Calu3 (cell line): ENCODE measurements at regions not wholly inside any gene's neighbourhood (a gene's known extent, or its start where the extent isn't known, plus 50 kb on each side); places are given as distances from the start of the nearest gene placed in this dataset.

Experiments used
- BruUV-seq: library from RNA; stranded (reverse); fragments of 400-500 nt; replicated peaks from 2 replicates; lab custom pipeline; 2021; lab: Mats Ljungman, UMichigan
- CTCF ChIA-PET: fragments of 300-600 bp; sonication (Branson Sonifier 250); formaldehyde crosslinking; loops from one replicate; lab custom pipeline; 2022; ENCODE audit warnings: antibody characterized with exemption; lab: Charles Lee
- DNase-seq: peaks from one replicate; pipeline ENCODE4 v3.0.0; 2022
- H3K27ac Mint-ChIP-seq: one replicate; pipeline ENCODE4 v1.8.0; 2022; ENCODE audit warnings: mixed read lengths; ENCODE audit not compliant: unreplicated experiment
- H3K27me3 Mint-ChIP-seq: one replicate; pipeline ENCODE4 v1.8.0; 2022; ENCODE audit warnings: mixed read lengths; ENCODE audit not compliant: unreplicated experiment
- H3K36me3 Mint-ChIP-seq: one replicate; pipeline ENCODE4 v1.8.0; 2022; ENCODE audit warnings: mild to moderate bottlenecking, moderate library complexity, mixed read lengths; ENCODE audit not compliant: insufficient read depth, unreplicated experiment
- H3K4me1 Mint-ChIP-seq: one replicate; pipeline ENCODE4 v1.8.0; 2022; ENCODE audit warnings: mild to moderate bottlenecking, low read depth, mixed read lengths; ENCODE audit not compliant: unreplicated experiment
- H3K4me3 Mint-ChIP-seq: one replicate; pipeline ENCODE4 v1.8.0; 2022; ENCODE audit warnings: mild to moderate bottlenecking, low read depth, moderate library complexity, mixed read lengths; ENCODE audit not compliant: unreplicated experiment
- H3K9me3 Mint-ChIP-seq: one replicate; pipeline ENCODE4 v1.8.0; 2022; ENCODE audit warnings: low read depth, mixed read lengths; ENCODE audit not compliant: unreplicated experiment
- intact Hi-C: fragments of 100-400 bp; cut with micrococcal nuclease; formaldehyde crosslinking; loops from one replicate; pipeline ENCODE4 v1.10.0; 2022; ENCODE audit not compliant: unreplicated experiment
- TF ChIP-seq, protein P1 (sequence below): fragments of 200-600 bp; IDR thresholded peaks from one replicate; pipeline ENCODE4 v1.8.0; 2022; ENCODE audit warnings: antibody characterized with exemption; ENCODE audit not compliant: unreplicated experiment

GRCh38 chr16:18072161-18072560 is 264.4 kb downstream of the NPIPA8 start:
- H3K4me3 Mint-ChIP-seq = no peak overlapping the region
- BruUV-seq = no TSS peak
- no peaks in the 10 kb centered on the region for H3K4me1 Mint-ChIP-seq
- TF ChIP-seq, protein P1, sequence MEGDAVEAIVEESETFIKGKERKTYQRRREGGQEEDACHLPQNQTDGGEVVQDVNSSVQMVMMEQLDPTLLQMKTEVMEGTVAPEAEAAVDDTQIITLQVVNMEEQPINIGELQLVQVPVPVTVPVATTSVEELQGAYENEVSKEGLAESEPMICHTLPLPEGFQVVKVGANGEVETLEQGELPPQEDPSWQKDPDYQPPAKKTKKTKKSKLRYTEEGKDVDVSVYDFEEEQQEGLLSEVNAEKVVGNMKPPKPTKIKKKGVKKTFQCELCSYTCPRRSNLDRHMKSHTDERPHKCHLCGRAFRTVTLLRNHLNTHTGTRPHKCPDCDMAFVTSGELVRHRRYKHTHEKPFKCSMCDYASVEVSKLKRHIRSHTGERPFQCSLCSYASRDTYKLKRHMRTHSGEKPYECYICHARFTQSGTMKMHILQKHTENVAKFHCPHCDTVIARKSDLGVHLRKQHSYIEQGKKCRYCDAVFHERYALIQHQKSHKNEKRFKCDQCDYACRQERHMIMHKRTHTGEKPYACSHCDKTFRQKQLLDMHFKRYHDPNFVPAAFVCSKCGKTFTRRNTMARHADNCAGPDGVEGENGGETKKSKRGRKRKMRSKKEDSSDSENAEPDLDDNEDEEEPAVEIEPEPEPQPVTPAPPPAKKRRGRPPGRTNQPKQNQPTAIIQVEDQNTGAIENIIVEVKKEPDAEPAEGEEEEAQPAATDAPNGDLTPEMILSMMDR = no peak
- H3K36me3 Mint-ChIP-seq = no peaks in the 10 kb centered on the region
- no peaks in the 10 kb centered on the region for H3K27me3 Mint-ChIP-seq
- intact Hi-C loops = no loop called here
- H3K9me3 Mint-ChIP-seq = peaks cover 7% of the 10 kb centered on the region
- DNase-seq = no peak
- no peak overlapping the region for H3K27ac Mint-ChIP-seq
- CTCF ChIA-PET = no interaction called here

- intact Hi-C loops = no loop called here
- TF ChIP-seq, protein P1 = no peak
- H3K36me3 Mint-ChIP-seq = no peaks in the 10 kb centered on the region
- H3K27me3 Mint-ChIP-seq = no peaks in the 10 kb centered on the region
- CTCF ChIA-PET = no interaction called here
- H3K27ac Mint-ChIP-seq = no peak overlapping the region
- no TSS peak for BruUV-seq
- DNase-seq = no peak
- H3K4me1 Mint-ChIP-seq = no peaks in the 10 kb centered on the region
- H3K4me3 Mint-ChIP-seq = no peak overlapping the region
- peaks cover 21% of the 10 kb centered on the region for H3K9me3 Mint-ChIP-seq
Observed at GRCh38 chr16:18069683-18070082, 266.9 kb downstream of the NPIPA8 start.

GRCh38 chr16:18068477-18068876 is 268.1 kb downstream of the NPIPA8 start:
- Mint-ChIP-seq H3K27me3 (no peaks in the 10 kb centered on the region), H3K4me1 (no peaks in the 10 kb centered on the region), H3K27ac (no peak overlapping the region), H3K9me3 (peaks cover 21% of the 10 kb centered on the region), H3K36me3 (no peaks in the 10 kb centered on the region), H3K4me3 (no peak overlapping the region)
- BruUV-seq = no TSS peak
- no peak for DNase-seq
- intact Hi-C loops = no loop called here
- CTCF ChIA-PET = no interaction called here
- TF ChIP-seq, protein P1 = no peak

- H3K9me3 Mint-ChIP-seq = peaks cover 26% of the 10 kb centered on the region
- no TSS peak for BruUV-seq
- TF ChIP-seq, protein P1 = no peak
- no peaks in the 10 kb centered on the region for H3K27me3 Mint-ChIP-seq
- intact Hi-C loops = no loop called here
- H3K27ac Mint-ChIP-seq = no peak overlapping the region
- CTCF ChIA-PET = no interaction called here
- H3K4me1 Mint-ChIP-seq = no peaks in the 10 kb centered on the region
- no peak for DNase-seq
- no peaks in the 10 kb centered on the region for H3K36me3 Mint-ChIP-seq
- no peak overlapping the region for H3K4me3 Mint-ChIP-seq
Observed at GRCh38 chr16:18062713-18063112, 273.8 kb downstream of the NPIPA8 start.
